ENCODE measurements at regions not wholly inside any gene's neighbourhood (a gene's known extent, or its start where the extent isn't known, plus 50 kb on each side); places are given as distances from the start of the nearest gene placed in this dataset.

GRCh38 chr1:214934045-214934444 lies 148.5 kb upstream of the KCNK2 start:
- TF ChIP-seq, protein P1, sequence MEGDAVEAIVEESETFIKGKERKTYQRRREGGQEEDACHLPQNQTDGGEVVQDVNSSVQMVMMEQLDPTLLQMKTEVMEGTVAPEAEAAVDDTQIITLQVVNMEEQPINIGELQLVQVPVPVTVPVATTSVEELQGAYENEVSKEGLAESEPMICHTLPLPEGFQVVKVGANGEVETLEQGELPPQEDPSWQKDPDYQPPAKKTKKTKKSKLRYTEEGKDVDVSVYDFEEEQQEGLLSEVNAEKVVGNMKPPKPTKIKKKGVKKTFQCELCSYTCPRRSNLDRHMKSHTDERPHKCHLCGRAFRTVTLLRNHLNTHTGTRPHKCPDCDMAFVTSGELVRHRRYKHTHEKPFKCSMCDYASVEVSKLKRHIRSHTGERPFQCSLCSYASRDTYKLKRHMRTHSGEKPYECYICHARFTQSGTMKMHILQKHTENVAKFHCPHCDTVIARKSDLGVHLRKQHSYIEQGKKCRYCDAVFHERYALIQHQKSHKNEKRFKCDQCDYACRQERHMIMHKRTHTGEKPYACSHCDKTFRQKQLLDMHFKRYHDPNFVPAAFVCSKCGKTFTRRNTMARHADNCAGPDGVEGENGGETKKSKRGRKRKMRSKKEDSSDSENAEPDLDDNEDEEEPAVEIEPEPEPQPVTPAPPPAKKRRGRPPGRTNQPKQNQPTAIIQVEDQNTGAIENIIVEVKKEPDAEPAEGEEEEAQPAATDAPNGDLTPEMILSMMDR (IDR thresholded peaks at IDR 0.05), result no peak
- TF ChIP-seq POLR2A (IDR thresholded peaks at IDR 0.05), result no peak
